ENCODE measurements at regions not wholly inside any gene's neighbourhood (a gene's known extent, or its start where the extent isn't known, plus 50 kb on each side); places are given as distances from the start of the nearest gene placed in this dataset.

GRCh38 chr2:64807417-64807816 is 153.7 kb upstream of the SERTAD2 start:
- H3K79me1 ChIP-seq (ENCODE audit: low read depth, low read length) = no peaks in the 10 kb centered on the region
- no peak overlapping the region for H4K91ac ChIP-seq (replicated peaks; ENCODE audit: insufficient read length, low read length)
- H4K20me1 ChIP-seq (replicated peaks in 1 of 2; ENCODE audit: control insufficient read depth in 1 of 2, insufficient read depth in 2 of 2, low read length in 2 of 2) = no peaks in the 10 kb centered on the region
- no peaks in the 10 kb centered on the region for H3K23me2 ChIP-seq (ENCODE audit: low read depth, low read length)
- no peak overlapping the region for H3K14ac ChIP-seq (ENCODE audit: insufficient read length)
- no peak overlapping the region for H3K4me3 ChIP-seq (ENCODE audit: extremely low read depth in 1 of 4, insufficient read depth in 2 of 4, low read depth in 3 of 4, low read length in 4 of 4)
- no peak overlapping the region for H2AFZ ChIP-seq (ENCODE audit: low read length)
- TF ChIP-seq EGR1 (IDR thresholded peaks at IDR 0.05; ENCODE audit: borderline replicate concordance, low read depth, low read length) (no peak), RAD21 (IDR thresholded peaks at IDR 0.05 in 1 of 2, conservative IDR thresholded peaks at IDR 0.05 in 1 of 2; ENCODE audit: low read depth in 2 of 2, low read length in 2 of 2) (no peak), SAP30 (IDR thresholded peaks at IDR 0.05; ENCODE audit: insufficient read depth, insufficient replicate concordance, low read length) (no peak), CHD2 (IDR thresholded peaks at IDR 0.05; ENCODE audit: low read length) (no peak), ASH2L (IDR thresholded peaks at IDR 0.05; ENCODE audit: low read length) (no peak), JUND (IDR thresholded peaks at IDR 0.05; ENCODE audit: low read length) (no peak), TCF12 (IDR thresholded peaks at IDR 0.05; ENCODE audit: low read depth, low read length) (no peak), ATF3 (IDR thresholded peaks at IDR 0.05; ENCODE audit: insufficient read depth, low read depth, low read length) (no peak), PHF8 (conservative IDR thresholded peaks at IDR 0.05; ENCODE audit: low read depth, low read length) (no peak), ATF2 (IDR thresholded peaks at IDR 0.05; ENCODE audit: low read length) (no peak), TBP (IDR thresholded peaks at IDR 0.05; ENCODE audit: low read depth, low read length) (no peak), SRF (IDR thresholded peaks at IDR 0.05; ENCODE audit: low read depth, low read length) (no peak)
- no peak overlapping the region for H3K56ac ChIP-seq (replicated peaks; ENCODE audit: insufficient read length, low read depth, low read length)
- no peak overlapping the region for H3K18ac ChIP-seq (ENCODE audit: extremely low read depth, low read length)
- no peak overlapping the region for H4K8ac ChIP-seq (ENCODE audit: extremely low read depth, insufficient read depth, low read length)
- no peak overlapping the region for H3K27ac ChIP-seq (ENCODE audit: low read depth, low read length)
- no peak overlapping the region for H2BK20ac ChIP-seq (ENCODE audit: low read length)
- CTCF ChIA-PET (ENCODE audit: partially characterized antibody) = interaction anchor here (0.6 to 1.4 kb wide), 2 partner anchors 24 to 51 kb away, joined by 3 to 6 read pairs; no protein-coding TSS in a partner anchor
- 87% methylated on average over 4 of the region's 4 CpGs; no CpG with 5 or more reads in 1 of the 2 experiments for WGBS, 2 experiments (ENCODE audit: extremely low coverage in 1 of 2, insufficient coverage in 1 of 2, insufficient read length in 1 of 2, insufficient replicate concordance in 2 of 2, low coverage in 1 of 2, low lambda C conversion rate in 2 of 2, missing lambda C conversion rate in 1 of 2)
- H3K9me3 ChIP-seq (ENCODE audit: insufficient read depth in 2 of 2, low read depth in 1 of 2, low read length in 1 of 2) = no peaks in the 10 kb centered on the region
- no peak for DNase-seq (ENCODE audit: low read depth in 1 of 2, low spot score in 2 of 2)
- H3K9ac ChIP-seq (replicated peaks in 1 of 4; ENCODE audit: extremely low read depth in 1 of 4, low read depth in 3 of 4, low read length in 3 of 4) = no peak overlapping the region
- no peak overlapping the region for H2BK15ac ChIP-seq (ENCODE audit: low read length)
- H3K4me2 ChIP-seq (ENCODE audit: insufficient read depth in 1 of 2, low read depth in 2 of 2, low read length in 2 of 2) = no peak overlapping the region
- H3K4ac ChIP-seq (replicated peaks; ENCODE audit: insufficient read length, low read depth, low read length) = no peak overlapping the region
- no peaks in the 10 kb centered on the region for H3K36me3 ChIP-seq (ENCODE audit: control insufficient read depth in 2 of 4, insufficient read depth in 4 of 4, low read length in 3 of 4)
- POLR2A ChIA-PET (ENCODE audit: partially characterized antibody) = no interaction called here
- H4K5ac ChIP-seq (ENCODE audit: insufficient read length, low read depth, low read length) = no peak overlapping the region
- no peak overlapping the region for H2BK120ac ChIP-seq (replicated peaks; ENCODE audit: low read depth, low read length)
- no peak overlapping the region for H2AK5ac ChIP-seq (ENCODE audit: low read depth, low read length)
- no peaks in the 10 kb centered on the region for H3K27me3 ChIP-seq (replicated peaks in 1 of 4; ENCODE audit: control insufficient read depth in 3 of 4, extremely low read depth in 1 of 4, insufficient read depth in 3 of 4, low read length in 3 of 4)
- H2BK5ac ChIP-seq (ENCODE audit: low read depth, low read length) = no peak overlapping the region
- no peak overlapping the region for H2BK12ac ChIP-seq (ENCODE audit: low read depth, low read length)
- H3K79me2 ChIP-seq (ENCODE audit: control insufficient read depth in 1 of 2, insufficient read depth in 2 of 2, low read length in 2 of 2) = no peaks in the 10 kb centered on the region
- no peaks in the 10 kb centered on the region for H3K4me1 ChIP-seq (replicated peaks in 1 of 4; ENCODE audit: control insufficient read depth in 3 of 4, insufficient read depth in 4 of 4, low read length in 3 of 4)
- H3K23ac ChIP-seq (ENCODE audit: insufficient read length) = no peak overlapping the region
- no peak for FAIRE-seq

All from H1 (cell line).